ENCODE measurements at regions not wholly inside any gene's neighbourhood (a gene's known extent, or its start where the extent isn't known, plus 50 kb on each side); places are given as distances from the start of the nearest gene placed in this dataset.

DNA sequence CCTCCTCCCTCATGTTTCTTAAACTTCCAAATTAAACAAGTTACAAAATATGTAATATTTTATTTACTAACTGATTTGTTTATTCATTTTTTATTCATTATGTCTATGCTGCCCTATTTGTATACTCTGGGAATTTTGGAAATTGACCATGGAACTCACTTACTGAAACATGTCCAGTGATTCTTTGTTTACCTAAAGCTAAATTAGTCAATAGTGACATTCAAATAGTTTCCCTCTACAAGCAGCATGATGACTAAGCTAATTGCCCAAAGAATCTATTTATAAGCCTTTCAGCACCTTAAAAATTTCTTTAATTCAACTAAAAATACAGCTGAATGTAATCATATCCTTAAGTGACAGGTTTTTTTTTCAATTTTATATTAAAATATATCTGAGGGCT lies 437.7 kb downstream of the SI start:
- TF ChIP-seq POLR2A (IDR thresholded peaks at IDR 0.05) (no peak), EP300 (IDR thresholded peaks at IDR 0.05) (no peak), POLR2AphosphoS5 (IDR thresholded peaks at IDR 0.05) (no peak), CTCF (IDR thresholded peaks at IDR 0.05) (no peak)
- H3K4me3 ChIP-seq = no peak overlapping the region
- no peaks in the 10 kb centered on the region for H3K36me3 ChIP-seq
- no peaks in the 10 kb centered on the region for H3K9me3 ChIP-seq
- no peaks in the 10 kb centered on the region for H3K4me1 ChIP-seq
- no peak for ATAC-seq
- H3K27ac ChIP-seq = no peak overlapping the region
- no peaks in the 10 kb centered on the region for H3K27me3 ChIP-seq

- ATAC-seq = no peak
- H3K9me3 ChIP-seq = no peaks in the 10 kb centered on the region
- H3K36me3 ChIP-seq = no peaks in the 10 kb centered on the region
- H3K4me1 ChIP-seq = no peaks in the 10 kb centered on the region
- H3K4me3 ChIP-seq = no peak overlapping the region
- H3K27me3 ChIP-seq = no peaks in the 10 kb centered on the region
- 44 to 82% methylated on average over 1 of the region's 1 CpG for WGBS, 2 donors (ENCODE audit: low coverage in 1 of 2)
- H3K27ac ChIP-seq = no peak overlapping the region
- TF ChIP-seq EP300 (IDR thresholded peaks at IDR 0.05) (no peak), CTCF (IDR thresholded peaks at IDR 0.05) (no peak), POLR2AphosphoS5 (IDR thresholded peaks at IDR 0.05) (no peak), POLR2A (IDR thresholded peaks at IDR 0.05) (no peak)
Observed at GRCh38 chr3:164620956-164621355, 457.3 kb downstream of the SI start.

GRCh38 chr3:164620423-164620822 lies 457.9 kb downstream of the SI start:
- Histone ChIP-seq H3K4me1 (no peaks in the 10 kb centered on the region), H3K27me3 (no peaks in the 10 kb centered on the region), H3K4me3 (no peak overlapping the region), H3K9me3 (no peaks in the 10 kb centered on the region), H3K36me3 (no peaks in the 10 kb centered on the region), H3K27ac (no peak overlapping the region)
- ATAC-seq = no peak
- WGBS, 2 donors (ENCODE audit: low coverage in 1 of 2) = 61 to 68% methylated on average over 4 of the region's 4 CpGs
- TF ChIP-seq CTCF (IDR thresholded peaks at IDR 0.05) (no peak), EP300 (IDR thresholded peaks at IDR 0.05) (no peak), POLR2AphosphoS5 (IDR thresholded peaks at IDR 0.05) (no peak), POLR2A (IDR thresholded peaks at IDR 0.05) (no peak)

DNA sequence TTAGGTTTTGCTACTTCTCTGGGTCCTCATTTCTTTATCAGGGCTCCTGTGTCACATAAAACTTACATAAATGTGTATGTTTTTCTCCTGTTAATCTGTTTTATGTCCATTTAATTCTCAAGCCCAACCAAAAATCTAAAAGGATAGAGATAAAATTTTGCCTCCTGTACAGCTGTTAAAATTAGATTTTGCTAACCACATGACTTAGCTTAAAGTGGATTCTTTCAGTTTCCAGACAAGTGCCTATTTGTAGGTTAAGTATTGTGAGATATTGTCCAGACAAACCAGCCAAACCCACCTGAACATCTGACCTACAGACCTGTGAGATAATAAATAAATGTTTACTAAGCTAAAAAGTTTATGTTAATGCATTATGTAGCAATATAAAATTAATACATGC lies 465.5 kb downstream of the SI start:
- ATAC-seq = no peak
- TF ChIP-seq CTCF (IDR thresholded peaks at IDR 0.05) (no peak), POLR2A (IDR thresholded peaks at IDR 0.05) (no peak), POLR2AphosphoS5 (IDR thresholded peaks at IDR 0.05) (no peak), EP300 (IDR thresholded peaks at IDR 0.05) (no peak)
- H3K4me1 ChIP-seq = no peaks in the 10 kb centered on the region
- H3K36me3 ChIP-seq = no peaks in the 10 kb centered on the region
- H3K27me3 ChIP-seq = no peaks in the 10 kb centered on the region
- H3K9me3 ChIP-seq = no peaks in the 10 kb centered on the region
- H3K27ac ChIP-seq = no peak overlapping the region
- no peak overlapping the region for H3K4me3 ChIP-seq

GRCh38 chr3:164608554-164609276 lies 469.6 kb downstream of the SI start:
- ATAC-seq = no peak
- TF ChIP-seq POLR2AphosphoS5 (IDR thresholded peaks at IDR 0.05) (no peak), CTCF (IDR thresholded peaks at IDR 0.05) (no peak), EP300 (IDR thresholded peaks at IDR 0.05) (no peak), POLR2A (IDR thresholded peaks at IDR 0.05) (no peak)
- H3K27me3 ChIP-seq = no peaks in the 10 kb centered on the region
- no peak overlapping the region for H3K4me3 ChIP-seq
- H3K27ac ChIP-seq = no peak overlapping the region
- H3K4me1 ChIP-seq = no peaks in the 10 kb centered on the region
- no peaks in the 10 kb centered on the region for H3K9me3 ChIP-seq
- WGBS, 2 donors (ENCODE audit: low coverage in 1 of 2) = 48 to 74% methylated on average over 7 of the region's 7 CpGs
- H3K36me3 ChIP-seq = no peaks in the 10 kb centered on the region

Data from gastroesophageal sphincter (tissue), 4 donors.